IMR-90 (cell line): ENCODE measurements at regions not wholly inside any gene's neighbourhood (a gene's known extent, or its start where the extent isn't known, plus 50 kb on each side); places are given as distances from the start of the nearest gene placed in this dataset.

ENCODE experiments used
- ATAC-seq: fragments of 200-7000 bp; cut with Tn5 transposase; 2 replicates; pipeline ENCODE4 v1.9.1; 2020; ENCODE audit warnings: low read depth, mild to moderate bottlenecking, moderate library complexity
- BruUV-seq: library from RNA; stranded (reverse); fragments of 400-500 nt; replicated peaks from 2 replicates; lab custom pipeline; 2021; lab: Mats Ljungman, UMichigan
- CTCF ChIA-PET: fragments of 300-600 bp; formaldehyde crosslinking; extraction: SDS; loops from one replicate; lab custom pipeline; 2021; ENCODE audit warnings: antibody characterized with exemption; lab: Yijun Ruan, JAX
- POLR2A ChIA-PET: fragments of 300-600 bp; sonication (Branson Sonifier 250); formaldehyde crosslinking; loops from one replicate; lab custom pipeline; 2022; ENCODE audit warnings: antibody characterized with exemption; ENCODE audit not compliant: unreplicated experiment; lab: Charles Lee
- DNase-seq: peaks from one replicate; pipeline ENCODE4 v3.0.0; 2013
- H2AFZ ChIP-seq: replicated peaks from 2 replicates; pipeline ENCODE3; 2013; ENCODE audit warnings: low read length, mild to moderate bottlenecking; ENCODE audit not compliant: poor library complexity
- H2AK5ac ChIP-seq: 2 replicates; pipeline ENCODE4 v1.6.1; 2013; ENCODE audit warnings: low read depth, low read length, inconsistent platforms
- H2AK9ac ChIP-seq: replicated peaks from 2 replicates; pipeline ENCODE3; 2013; ENCODE audit warnings: mild to moderate bottlenecking, low read depth, low read length, moderate library complexity; ENCODE audit not compliant: poor library complexity
- H2BK120ac ChIP-seq: 2 replicates; pipeline ENCODE4 v1.6.1; 2013; ENCODE audit warnings: low read depth, low read length, inconsistent platforms
- H2BK15ac ChIP-seq: 3 replicates; pipeline ENCODE4 v1.6.1; 2013; ENCODE audit warnings: low read depth, low read length, inconsistent platforms
- H2BK20ac ChIP-seq: 2 replicates; pipeline ENCODE4 v1.6.1; 2013; ENCODE audit warnings: low read depth, mild to moderate bottlenecking, inconsistent platforms, low read length, moderate library complexity
- H2BK5ac ChIP-seq: 2 replicates; pipeline ENCODE4 v1.6.1; 2013; ENCODE audit warnings: mild to moderate bottlenecking, low read depth, low read length, inconsistent platforms; ENCODE audit not compliant: poor library complexity, severe bottlenecking
- H3K14ac ChIP-seq: replicated peaks from 2 replicates; pipeline ENCODE4 v1.6.1; 2013; ENCODE audit warnings: low read depth, low read length, inconsistent platforms
- H3K18ac ChIP-seq: 2 replicates; pipeline ENCODE4 v1.6.1; 2013; ENCODE audit warnings: low read depth, low read length, control low read depth
- H3K23ac ChIP-seq: 2 replicates; pipeline ENCODE4 v1.6.1; 2013; ENCODE audit warnings: low read depth, low read length, inconsistent platforms
- H3K27ac ChIP-seq: 2 replicates; pipeline ENCODE4 v1.5.1; 2013; ENCODE audit warnings: mild to moderate bottlenecking, control low read depth, low read length; ENCODE audit not compliant: insufficient read depth
- H3K27me3 ChIP-seq: 2 replicates; pipeline ENCODE4 v1.6.1; 2013; ENCODE audit warnings: low read length; ENCODE audit not compliant: control insufficient read depth, insufficient read depth
- H3K36me3 ChIP-seq: 2 replicates; pipeline ENCODE4 v1.6.1; 2013; ENCODE audit warnings: low read length, mixed read lengths; ENCODE audit not compliant: control insufficient read depth, insufficient read depth
- H3K4ac ChIP-seq: 2 replicates; pipeline ENCODE4 v1.6.1; 2013; ENCODE audit warnings: low read depth, low read length, inconsistent platforms
- H3K4me1 ChIP-seq: 2 replicates; pipeline ENCODE4 v1.6.1; 2013; ENCODE audit warnings: low read length, mixed read lengths; ENCODE audit not compliant: control insufficient read depth, insufficient read depth
- H3K4me2 ChIP-seq: 2 replicates; pipeline ENCODE4 v1.6.1; 2013; ENCODE audit warnings: low read depth, mild to moderate bottlenecking, control low read depth, low read length, moderate library complexity
- H3K4me3 ChIP-seq: 2 replicates; pipeline ENCODE4 v1.5.1; 2013; ENCODE audit warnings: low read depth, mild to moderate bottlenecking, control low read depth, low read length, moderate library complexity; ENCODE audit not compliant: insufficient read depth
- H3K56ac ChIP-seq: 2 replicates; pipeline ENCODE4 v1.6.1; 2013; ENCODE audit warnings: low read length, inconsistent platforms; ENCODE audit not compliant: insufficient read depth; ENCODE audit errors: extremely low read depth
- H3K79me1 ChIP-seq, 2 experiments: 2 replicates each; pipeline ENCODE4 v1.6.1; 2013; ENCODE audit warnings: low read length in 2 of 2, inconsistent platforms in 1 of 2, low read depth in 1 of 2
- H3K9ac ChIP-seq: 2 replicates; pipeline ENCODE4 v1.6.1; 2013; ENCODE audit warnings: low read depth, low read length, control low read depth
- H3K9me1 ChIP-seq: 2 replicates; pipeline ENCODE4 v1.6.1; 2013; ENCODE audit warnings: low read length, inconsistent platforms; ENCODE audit not compliant: insufficient read depth
- H3K9me3 ChIP-seq: 2 replicates; pipeline ENCODE4 v1.6.1; 2013; ENCODE audit warnings: low read length; ENCODE audit not compliant: control insufficient read depth, insufficient read depth
- H4K20me1 ChIP-seq: 2 replicates; pipeline ENCODE4 v1.6.1; 2013; ENCODE audit warnings: low read length, inconsistent platforms; ENCODE audit not compliant: insufficient read depth
- H4K5ac ChIP-seq: 2 replicates; pipeline ENCODE4 v1.6.1; 2013; ENCODE audit warnings: mild to moderate bottlenecking, low read depth, low read length, control low read depth
- H4K8ac ChIP-seq, 2 experiments: 2 replicates each; pipeline ENCODE4 v1.6.1; 2013; ENCODE audit warnings: low read depth in 2 of 2, low read length in 2 of 2, control low read depth in 1 of 2, inconsistent platforms in 1 of 2
- H4K91ac ChIP-seq: 2 replicates; pipeline ENCODE4 v1.6.1; 2013; ENCODE audit warnings: low read depth, low read length, inconsistent platforms; ENCODE audit not compliant: insufficient read depth
- CEBPB ChIP-seq: IDR thresholded peaks from 2 replicates; pipeline ENCODE4 v1.6.1; 2012; ENCODE audit warnings: low read depth, low read length, improper control_type of control experiment
- CHD1 ChIP-seq: IDR thresholded peaks from 2 replicates; pipeline ENCODE4 v1.6.1; 2012; ENCODE audit warnings: low read depth, low read length, improper control_type of control experiment
- RAD21 ChIP-seq: IDR thresholded peaks from 2 replicates; pipeline ENCODE4 v1.6.1; 2012; ENCODE audit warnings: low read length, improper control_type of control experiment
- SMC3 ChIP-seq: fragments of 150-350 bp; IDR thresholded peaks from 2 replicates; pipeline ENCODE4 v1.6.1; 2016; ENCODE audit warnings: low read depth, mild to moderate bottlenecking, antibody characterized with exemption, low read length, moderate library complexity
- WGBS, 2 experiments: methylation state at CpG; one replicate each; pipeline versions ENCODE4 v1.1.5 to v1.1.7; 2013; ENCODE audit warnings: missing lambda C conversion rate in 2 of 2; ENCODE audit not compliant: insufficient read length in 1 of 2; ENCODE audit errors: extremely low coverage in 2 of 2; 5-methylcytosine and 5-hydroxymethylcytosine counted together
- dilution Hi-C: fragments of 300-500 bp; cut with HindIII; formaldehyde crosslinking; loops from one replicate; pipeline ENCODE4 v1.14.3; 2018; ENCODE audit warnings: low sequenced_read_pairs; ENCODE audit not compliant: unreplicated experiment
- in situ Hi-C: fragments of 300-500 bp; cut with MboI; formaldehyde crosslinking; loops from 3 replicates; pipeline ENCODE4 v1.14.3; 2019; ENCODE audit warnings: low sequenced_read_pairs, inconsistent platforms, mixed read lengths
- intact Hi-C: fragments of 100-400 bp; cut with micrococcal nuclease; formaldehyde crosslinking; loops from 2 replicates; pipeline ENCODE4 v1.10.0; 2022
- TF ChIP-seq, protein P1 (sequence below): fragments of 150-350 bp; IDR thresholded peaks from 2 replicates; pipeline ENCODE4 v1.6.1; 2016; ENCODE audit warnings: low read depth, mild to moderate bottlenecking, low read length, moderate library complexity, borderline replicate concordance

DNA sequence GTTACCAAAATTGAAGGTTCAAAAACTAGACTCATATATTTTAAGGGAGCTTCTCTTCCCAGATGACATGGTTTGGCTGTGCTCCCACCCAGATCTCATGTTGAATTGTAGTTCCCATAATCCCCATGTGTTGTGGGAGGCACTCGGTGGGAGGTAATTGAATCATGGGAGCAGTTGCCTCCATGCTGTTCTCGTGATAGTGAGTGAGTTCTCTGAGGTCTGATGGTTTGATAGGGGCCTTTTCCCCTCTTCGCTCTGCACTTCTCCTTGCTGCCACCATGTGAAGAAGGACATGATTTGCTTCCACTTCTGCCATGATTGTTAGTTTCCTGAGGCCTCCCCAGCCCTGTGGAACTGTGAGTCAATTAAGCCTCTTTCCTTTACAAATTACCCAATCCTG, 140.1 kb downstream of the MAIP1 start:
- Histone ChIP-seq H3K14ac (no peak overlapping the region), H2BK15ac (no peak overlapping the region), H4K8ac (no peak overlapping the region), H3K56ac (no peak overlapping the region), H3K18ac (no peak overlapping the region), H3K4me1 (peaks cover 3% of the 10 kb centered on the region; the same call in 1 of the 2 replicates), H3K4me3 (no peak overlapping the region), H4K20me1 (no peaks in the 10 kb centered on the region), H2AK5ac (no peak overlapping the region), H3K36me3 (no peaks in the 10 kb centered on the region), H2BK5ac (no peak overlapping the region), H2BK20ac (no peak overlapping the region), H3K9ac (no peak overlapping the region), H3K79me1 (no peaks in the 10 kb centered on the region), H3K9me3 (no peaks in the 10 kb centered on the region), H3K23ac (no peak overlapping the region), H2AK9ac (no peak overlapping the region), H4K5ac (no peak overlapping the region; the same call in 1 of the 2 replicates), H3K4me2 (no peak overlapping the region), H3K27me3 (no peaks in the 10 kb centered on the region; the same call in 1 of the 2 replicates), H2AFZ (no peak overlapping the region), H4K91ac (no peak overlapping the region), H3K27ac (no peak overlapping the region; the same call in 1 of the 2 replicates), H3K9me1 (no peaks in the 10 kb centered on the region), H2BK120ac (no peak overlapping the region), H3K4ac (no peak overlapping the region)
- no CpG with 5 or more reads among the region's 3 CpGs for WGBS, 2 experiments
- no TSS peak for BruUV-seq
- ATAC-seq = no peak
- ChIA-PET POLR2A (no interaction called here), CTCF (interaction anchor here (1.6 kb wide), 1 partner anchor 15 kb away, joined by 3 read pairs; no protein-coding TSS in a partner anchor)
- no peak for TF ChIP-seq CEBPB
- no peak for TF ChIP-seq CHD1
- no peak for TF ChIP-seq SMC3
- TF ChIP-seq RAD21 = no peak
- TF ChIP-seq, protein P1, sequence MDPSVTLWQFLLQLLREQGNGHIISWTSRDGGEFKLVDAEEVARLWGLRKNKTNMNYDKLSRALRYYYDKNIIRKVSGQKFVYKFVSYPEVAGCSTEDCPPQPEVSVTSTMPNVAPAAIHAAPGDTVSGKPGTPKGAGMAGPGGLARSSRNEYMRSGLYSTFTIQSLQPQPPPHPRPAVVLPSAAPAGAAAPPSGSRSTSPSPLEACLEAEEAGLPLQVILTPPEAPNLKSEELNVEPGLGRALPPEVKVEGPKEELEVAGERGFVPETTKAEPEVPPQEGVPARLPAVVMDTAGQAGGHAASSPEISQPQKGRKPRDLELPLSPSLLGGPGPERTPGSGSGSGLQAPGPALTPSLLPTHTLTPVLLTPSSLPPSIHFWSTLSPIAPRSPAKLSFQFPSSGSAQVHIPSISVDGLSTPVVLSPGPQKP = no peak
- no peak for DNase-seq
- in situ Hi-C loops (no loop called here), intact Hi-C loops (no loop called here), dilution Hi-C loops (no loop called here)
